ENCODE measurements at regions not wholly inside any gene's neighbourhood (a gene's known extent, or its start where the extent isn't known, plus 50 kb on each side); places are given as distances from the start of the nearest gene placed in this dataset.
A peak's percentile ranks its signal among the peaks of the same experiment; 100 is the strongest.

DNA sequence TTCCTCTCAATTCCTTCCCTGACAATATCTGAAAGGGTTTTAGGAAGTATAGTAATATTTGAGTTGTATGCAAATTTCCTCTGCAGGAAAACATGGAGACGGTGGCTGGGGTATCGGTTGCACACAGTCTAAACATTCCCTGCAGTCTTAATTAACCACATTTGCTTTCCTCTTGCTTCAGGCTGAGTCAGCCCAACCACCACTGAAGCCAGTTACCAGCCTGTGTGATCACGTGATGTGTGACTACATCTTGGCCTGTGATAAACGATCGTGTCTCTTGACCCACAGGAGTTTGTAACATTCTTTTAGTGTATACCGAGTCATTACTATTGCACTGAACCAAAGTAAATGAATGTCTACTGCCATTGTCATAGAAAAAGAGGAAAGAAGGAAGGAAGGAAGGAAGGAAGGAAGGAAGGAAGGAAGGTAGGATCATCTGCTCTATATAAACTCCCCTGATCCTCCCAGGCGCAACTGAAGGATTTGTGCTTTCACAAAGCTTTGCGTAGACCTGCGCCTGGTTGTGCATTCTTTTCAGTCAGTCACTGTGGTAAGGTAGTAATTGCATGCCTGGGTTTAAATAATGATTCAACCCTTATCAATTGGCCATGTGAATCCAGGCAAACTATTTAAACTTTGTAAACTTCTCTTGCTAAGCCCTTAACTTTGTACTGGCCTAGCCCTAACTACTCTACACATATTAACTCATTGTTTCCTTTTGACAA lies 280.6 kb upstream of the SALL1 start:
- peak; percentile 66 for DNase-seq (ENCODE audit: low spot score)

DNA sequence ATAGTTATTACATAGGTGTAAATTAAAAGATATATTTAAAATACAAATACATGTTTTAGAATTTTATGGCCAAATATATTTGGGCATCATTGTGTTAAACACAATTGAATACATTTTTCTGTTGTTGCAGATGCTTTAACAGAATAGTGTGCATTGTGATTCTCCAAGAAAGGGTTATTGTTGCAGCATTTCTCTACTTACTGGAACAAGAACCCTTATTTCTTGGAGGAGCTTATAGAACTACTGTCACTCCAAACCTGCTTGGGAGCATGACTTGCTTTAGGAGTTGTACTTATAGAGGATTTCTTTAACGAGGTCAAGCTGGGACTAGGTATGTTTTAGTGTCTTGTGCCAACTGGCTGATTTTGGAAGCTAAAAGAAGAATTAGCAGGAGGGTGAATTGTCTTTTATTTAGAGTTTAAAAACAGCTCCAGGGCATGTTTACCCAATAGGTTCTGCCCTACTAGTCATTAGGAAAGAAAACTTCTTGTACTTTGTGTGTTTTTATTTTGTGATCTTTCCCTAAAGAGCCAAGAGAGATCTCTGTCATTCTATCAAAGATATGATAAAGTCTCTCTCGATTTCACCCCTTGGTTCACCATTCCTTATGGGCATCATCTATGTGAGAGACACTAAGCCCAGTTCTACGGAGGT lies 279.8 kb upstream of the SALL1 start:
- no peak for DNase-seq (ENCODE audit: low spot score)

DNA sequence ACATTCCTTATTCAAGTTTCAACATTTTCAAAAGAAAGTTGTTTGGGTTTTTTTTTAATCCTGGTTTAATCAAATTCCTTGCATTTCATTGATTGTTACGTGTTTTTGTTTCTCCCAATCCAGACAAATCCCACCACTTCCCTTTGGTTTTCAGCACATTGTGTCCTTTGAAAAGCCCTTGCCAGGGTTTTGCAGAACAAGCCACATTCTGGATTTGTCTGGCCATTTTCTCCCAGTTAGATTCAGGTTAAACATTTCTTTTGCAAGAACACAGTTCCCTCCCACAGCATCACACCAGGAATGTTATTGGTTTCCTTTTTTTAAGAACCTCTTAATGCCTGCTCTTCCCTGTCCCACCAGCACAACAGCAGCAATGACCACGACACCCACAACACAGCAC lies 278.0 kb upstream of the SALL1 start:
- DNase-seq (ENCODE audit: low spot score): no peak

DNA sequence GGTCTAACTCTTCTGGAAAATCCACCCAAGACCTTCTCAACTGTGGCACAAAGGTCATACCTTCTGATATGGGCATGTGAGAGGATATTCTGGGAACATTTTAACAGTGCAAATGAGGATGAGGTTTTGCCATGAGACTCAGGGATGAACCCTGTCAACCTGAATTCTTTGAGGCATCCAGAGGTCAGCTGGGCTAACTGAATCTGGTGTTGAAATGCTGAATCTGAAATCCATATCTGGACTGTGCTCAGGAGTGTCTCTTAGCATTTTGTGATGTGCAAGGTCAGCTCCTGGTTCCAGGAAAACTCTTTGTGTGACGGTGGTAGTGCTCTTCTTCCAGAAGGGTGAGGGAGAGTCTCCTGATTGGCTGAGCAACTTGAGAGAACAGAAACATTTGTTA lies 276.0 kb upstream of the SALL1 start:
- no peak for DNase-seq (ENCODE audit: low spot score)

DNA sequence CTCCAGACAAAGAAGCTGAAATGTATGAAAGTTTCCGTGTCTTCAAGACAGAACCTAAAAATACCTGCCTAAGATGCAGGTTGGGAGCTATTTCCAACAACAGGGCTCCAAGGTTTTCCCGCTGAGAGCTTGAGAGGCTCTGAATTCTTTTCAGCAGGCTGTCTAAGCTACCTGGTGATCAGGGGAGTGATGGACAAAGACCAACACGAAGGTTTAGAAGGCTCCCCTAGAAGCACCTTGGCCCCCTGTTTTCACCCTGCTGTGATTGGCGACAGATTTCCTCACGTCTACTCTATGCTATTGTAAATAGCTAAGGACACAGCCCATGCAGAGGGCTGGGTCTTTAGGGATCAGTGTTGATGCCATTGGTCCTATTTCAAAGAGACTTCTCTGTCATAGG lies 275.2 kb upstream of the SALL1 start:
- DNase-seq (ENCODE audit: low spot score): no peak

DNA sequence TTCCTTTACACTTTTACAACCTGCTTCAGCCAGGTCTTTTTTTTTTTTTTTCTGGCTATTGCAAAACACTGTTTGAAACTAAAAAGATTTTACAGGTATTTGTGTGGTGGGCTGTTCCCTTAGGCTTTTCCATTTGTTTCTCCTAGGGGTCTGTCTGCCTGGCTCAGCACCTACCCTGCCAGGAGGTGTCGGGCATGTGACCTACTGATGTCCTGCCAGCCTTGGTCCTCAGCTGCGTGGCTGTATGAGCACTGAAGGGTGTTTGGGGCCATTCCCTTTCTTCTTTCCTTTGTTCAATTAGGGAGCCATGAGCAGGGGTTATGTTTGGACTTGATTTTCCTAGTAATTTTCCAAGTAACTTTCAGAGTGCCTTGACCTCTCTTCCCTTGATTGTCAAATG lies 269.2 kb upstream of the SALL1 start:
- DNase-seq (ENCODE audit: low spot score): no peak

DNA sequence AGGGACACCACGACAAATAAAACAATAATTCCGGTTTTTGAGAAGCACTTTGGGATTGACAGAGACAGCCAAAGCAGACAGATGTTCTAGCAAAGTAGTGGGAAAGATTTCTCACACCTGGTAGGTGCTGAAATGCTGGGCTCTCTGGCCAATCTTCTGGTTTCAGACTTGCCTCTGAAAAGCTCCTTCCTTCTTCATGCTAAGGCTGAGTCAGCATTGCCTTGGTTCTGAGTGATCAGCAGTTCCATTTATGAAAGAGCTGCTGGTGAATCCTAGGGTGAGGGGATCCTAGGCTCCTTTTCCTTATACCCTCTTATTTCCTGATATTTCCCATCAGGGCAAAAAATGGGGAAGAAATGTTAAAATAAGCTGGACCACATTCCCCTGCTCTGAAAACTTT lies 268.7 kb upstream of the SALL1 start:
- no peak for DNase-seq (ENCODE audit: low spot score)

DNA sequence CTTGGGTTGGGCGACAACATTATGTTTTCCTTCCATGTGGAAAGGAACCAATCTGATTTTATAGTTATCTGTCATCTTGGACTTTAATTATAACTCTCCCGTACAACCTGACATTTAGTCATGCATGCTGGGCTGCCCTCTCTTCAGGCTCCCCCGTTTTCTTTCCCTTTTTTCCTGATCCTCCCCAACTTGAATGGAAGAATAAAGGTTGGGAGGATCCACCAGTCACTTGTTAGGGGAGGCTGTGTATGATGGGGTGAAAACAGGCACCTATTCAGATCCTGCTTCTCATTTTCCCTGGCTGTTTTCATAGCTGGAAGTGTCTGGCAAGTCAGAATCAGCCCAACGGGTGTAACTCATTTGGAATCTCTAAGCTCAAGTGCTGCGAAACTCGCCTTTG lies 267.2 kb upstream of the SALL1 start:
- no peak for DNase-seq (ENCODE audit: low spot score)

DNA sequence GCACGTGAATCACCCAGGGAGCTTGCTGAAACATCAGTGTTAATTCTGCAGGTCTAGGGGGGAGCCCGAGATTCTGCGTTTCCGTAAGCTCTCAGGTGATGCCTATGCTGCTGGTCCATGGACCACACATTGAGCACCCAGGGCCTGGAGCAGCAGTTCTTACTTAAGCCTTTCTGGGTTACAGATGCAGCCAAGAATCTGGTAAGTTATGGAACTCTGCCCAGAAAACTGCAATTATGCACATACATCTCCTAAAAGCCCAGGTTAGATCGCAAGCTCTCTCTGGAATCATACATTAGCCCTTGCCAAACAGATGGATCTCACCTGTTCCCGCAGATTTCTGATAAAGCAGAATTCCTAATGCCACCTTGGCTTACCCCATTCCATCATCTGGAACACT lies 265.9 kb upstream of the SALL1 start:
- DNase-seq (ENCODE audit: low spot score): no peak

DNA sequence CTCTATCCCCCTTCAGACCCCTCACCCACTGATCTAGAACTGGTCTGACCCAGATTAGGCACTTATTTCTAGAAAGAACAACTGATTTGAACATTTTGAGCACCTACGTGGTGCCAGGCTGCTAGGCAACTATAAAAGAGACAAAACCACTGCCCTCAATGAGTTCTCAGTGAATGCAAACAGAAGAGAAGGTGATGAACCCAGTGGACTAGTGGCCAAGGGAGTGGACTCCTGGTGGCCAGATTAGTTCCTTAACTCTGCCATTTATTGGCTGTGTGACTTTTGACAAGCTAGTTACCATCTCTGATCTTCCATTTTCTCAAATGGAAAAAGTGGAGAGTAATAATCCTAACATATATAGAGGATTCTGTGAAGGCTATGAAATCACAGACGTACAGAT lies 259.1 kb upstream of the SALL1 start:
- DNase-seq (ENCODE audit: low spot score): no peak

DNA sequence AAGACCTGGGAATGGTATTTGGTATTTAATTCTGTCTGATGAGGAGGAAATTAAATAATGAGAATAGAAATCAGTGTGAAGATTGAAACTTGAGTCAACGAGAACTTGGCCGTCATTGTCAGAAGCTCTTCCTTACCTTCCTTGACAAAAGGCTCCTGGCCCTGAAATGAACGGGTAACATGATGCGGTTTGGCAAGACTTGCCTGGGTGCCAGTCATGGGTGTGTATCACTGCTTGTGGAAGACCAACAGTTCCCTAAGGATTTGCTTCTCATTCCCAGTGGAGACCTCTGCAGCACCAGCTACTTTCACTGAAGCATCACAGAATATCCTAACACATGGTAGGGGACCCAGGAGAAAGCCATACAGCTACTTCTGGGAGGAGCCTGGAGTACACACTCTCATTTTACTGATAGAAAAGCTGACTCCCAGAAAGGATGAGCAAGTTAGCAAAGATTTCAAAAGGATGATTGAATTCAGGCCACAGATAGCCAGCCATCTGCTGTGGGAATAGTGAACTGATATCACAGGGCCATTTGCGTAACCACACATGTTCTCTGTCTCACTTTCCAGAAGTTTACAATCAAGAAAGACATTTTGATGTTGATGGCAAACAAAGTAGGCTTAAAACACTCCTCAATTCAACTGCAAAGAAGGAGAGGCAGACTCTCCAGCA lies 258.1 kb upstream of the SALL1 start:
- no peak for DNase-seq (ENCODE audit: low spot score)

DNA sequence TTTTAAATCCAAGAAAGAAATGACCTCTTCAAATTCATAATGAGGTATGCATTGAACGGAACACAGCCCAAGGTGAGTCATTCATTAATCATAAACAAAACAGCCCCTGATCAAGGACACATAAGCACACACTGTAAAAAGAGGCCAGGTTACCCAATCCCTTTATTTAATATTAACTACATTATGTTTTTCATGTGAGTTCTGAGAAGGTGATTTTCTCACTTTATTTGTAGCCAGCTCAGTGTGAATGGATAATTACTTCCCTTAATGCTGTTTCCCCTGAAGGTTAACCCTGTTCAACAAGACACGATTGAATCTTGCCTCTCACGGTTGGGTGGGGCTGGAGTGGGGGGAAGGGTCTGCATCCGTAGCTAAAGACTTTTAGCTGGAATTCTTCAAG lies 257.3 kb upstream of the SALL1 start:
- no peak for DNase-seq (ENCODE audit: low spot score)

DNA sequence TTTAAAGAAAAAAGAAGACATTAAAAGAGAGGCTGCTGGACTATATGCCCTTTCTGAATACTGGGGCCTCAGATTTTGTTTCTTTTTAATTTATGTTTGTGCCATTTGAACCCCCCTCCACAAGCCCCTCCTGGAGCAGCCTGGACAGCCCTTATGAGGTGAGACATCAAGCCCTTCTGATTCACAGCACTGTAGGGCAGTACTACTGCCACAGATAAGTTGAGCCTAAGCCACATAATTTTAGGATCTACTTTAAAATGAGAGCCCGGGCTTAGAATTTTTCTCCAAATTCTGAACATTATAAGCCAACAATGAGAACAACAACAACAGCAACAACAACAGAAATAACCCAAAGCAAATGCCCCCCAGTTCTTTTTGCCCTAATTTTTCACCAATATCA lies 256.9 kb upstream of the SALL1 start:
- no peak for DNase-seq (ENCODE audit: low spot score)

DNA sequence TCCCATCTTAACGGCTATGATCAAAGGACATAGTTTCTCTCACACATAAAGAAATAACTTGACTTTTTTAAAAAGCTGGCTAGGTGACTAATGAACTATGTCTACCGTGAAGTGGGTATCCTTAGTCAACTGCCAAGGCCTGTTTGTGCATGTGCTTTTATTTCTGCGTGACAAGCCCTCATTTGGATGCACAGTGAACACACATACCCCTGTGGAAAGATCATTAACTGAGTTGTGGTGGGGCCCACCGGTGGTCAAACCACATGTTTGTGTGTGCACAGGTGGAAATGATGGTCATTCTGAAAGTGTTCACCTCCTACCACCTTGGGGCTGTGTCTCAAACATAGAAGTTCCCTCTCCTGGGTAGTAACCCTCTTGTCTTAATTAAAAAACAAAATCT lies 256.1 kb upstream of the SALL1 start:
- no peak for DNase-seq (ENCODE audit: low spot score)

DNA sequence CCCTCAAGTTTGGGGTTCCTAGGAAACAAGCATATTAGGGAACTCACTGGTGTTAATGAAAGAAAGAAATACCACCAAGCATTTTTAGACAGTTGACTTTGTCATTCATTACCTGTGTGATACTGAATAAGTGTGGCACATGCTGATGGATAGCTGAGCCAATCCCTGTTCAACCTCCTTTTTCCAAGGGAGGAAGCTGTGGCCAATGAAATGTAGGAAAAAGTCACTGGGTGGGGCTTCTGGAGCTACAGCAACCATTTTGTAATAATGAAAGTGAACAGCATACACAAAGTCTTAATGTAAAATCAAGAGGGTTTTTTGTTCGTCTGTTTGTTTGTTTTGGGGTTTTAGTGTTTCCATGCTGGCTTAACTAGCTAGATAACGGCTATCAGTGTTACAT lies 254.3 kb upstream of the SALL1 start:
- DNase-seq (ENCODE audit: low spot score): no peak

DNA sequence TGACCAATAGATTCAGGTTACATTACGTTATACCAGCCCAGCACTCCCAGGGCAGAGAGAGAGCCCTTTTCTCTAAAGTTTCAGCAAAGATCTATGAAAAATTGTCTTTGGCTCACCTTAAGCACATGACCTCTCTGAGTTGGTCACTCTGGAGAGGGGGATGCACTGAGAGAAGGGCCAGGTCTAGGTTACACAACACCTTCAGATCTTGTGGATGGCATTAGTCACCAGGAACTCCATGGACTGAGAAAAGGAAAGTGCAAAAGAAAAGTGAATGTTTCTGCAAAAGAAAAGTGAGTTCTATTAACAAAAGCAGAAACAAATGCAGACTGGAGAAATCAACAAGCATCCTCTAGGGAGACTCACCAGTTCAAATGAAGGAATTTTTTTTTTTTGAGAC lies 253.3 kb upstream of the SALL1 start:
- DNase-seq (ENCODE audit: low spot score): no peak

DNA sequence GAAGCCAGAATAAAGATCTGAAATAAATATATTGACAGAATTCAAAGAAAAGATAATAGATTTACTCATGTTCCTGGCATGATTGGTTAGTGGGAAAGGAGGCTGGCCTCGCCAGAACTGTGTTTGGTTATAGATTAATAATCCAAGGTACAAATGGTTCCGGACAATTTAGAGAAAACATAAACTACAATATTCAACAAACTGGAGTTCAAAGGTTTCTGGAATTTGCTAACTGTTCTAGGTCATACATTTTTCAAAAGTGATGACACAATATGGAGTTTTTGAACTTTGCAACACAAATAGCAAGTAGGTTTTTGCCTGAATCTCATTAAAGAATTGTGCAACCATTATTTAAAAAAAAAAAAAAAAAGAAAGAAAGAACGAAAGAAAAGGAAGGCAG lies 251.7 kb upstream of the SALL1 start:
- no peak for DNase-seq (ENCODE audit: low spot score)

DNA sequence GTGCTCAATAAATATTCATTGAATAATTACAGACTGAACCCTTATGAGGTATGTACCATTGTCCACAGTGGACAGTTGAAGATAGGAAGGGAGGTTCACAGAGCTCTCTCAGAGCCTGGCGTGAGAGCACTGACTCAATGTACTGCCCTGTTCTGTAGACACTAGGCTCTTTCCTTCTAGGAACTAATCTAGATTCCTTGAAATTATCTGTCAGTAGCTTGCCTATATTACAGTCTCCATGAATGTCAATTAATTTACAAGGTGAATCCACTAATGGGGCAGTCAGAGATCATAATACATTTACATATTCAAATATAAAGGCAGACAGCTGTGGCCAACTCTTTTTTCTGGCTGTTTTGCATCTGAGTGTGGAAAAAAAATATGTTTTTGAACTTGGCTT lies 251.2 kb upstream of the SALL1 start:
- no peak for DNase-seq (ENCODE audit: low spot score)

DNA sequence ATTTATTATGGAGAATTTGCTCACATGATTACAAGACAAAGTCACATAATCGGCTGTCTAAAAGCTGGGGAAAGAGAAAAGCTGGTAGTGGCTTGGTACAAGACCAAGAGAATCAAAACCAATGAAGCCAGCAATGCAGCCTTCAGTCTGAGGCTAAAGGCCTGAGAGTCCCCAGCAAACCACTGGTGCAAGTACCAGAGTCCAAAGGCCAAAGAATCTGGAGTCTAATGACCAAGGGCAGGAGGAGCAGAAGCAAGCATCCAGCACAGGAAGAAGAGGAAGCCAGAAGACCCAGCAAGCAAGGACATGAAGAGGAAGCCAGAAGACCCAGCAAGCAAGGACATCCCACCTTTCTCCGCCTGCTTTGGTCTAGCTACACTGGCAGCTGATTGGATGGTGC lies 250.6 kb upstream of the SALL1 start:
- DNase-seq (ENCODE audit: low spot score): no peak

DNA sequence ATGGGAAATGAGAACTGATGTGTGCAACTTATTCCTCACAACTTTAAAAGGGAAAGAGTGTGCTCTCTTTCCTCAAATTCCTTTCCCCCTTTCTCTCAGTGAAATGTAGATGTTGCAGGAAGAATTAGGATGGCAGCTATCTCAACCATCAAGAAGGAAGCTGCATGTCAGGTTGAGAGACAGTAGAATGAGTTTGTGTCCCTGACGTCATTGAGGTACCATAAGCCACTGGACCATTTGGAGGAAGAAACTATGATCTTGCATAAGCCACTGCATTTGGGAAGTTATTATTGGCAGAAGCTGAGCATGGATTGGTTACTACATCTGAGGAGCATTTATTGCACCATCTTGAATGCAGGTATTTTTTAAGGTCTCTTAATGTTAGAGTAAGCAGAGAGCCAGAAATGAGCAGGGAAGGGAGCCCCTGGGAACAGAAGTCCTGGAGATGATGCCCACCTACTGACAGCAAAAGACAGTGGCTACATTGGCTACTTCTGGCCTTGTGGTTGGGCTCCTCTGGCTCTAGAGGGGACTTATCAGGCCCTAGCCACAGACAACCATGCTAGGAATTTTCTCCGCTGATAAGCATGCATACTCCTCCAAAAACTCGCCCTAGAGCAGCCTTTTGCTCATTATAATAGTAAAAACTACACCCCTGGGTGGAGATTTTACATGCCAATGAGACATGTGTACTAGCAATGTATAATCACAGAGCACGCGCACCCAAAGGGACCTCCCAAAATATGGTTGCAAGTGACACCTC lies 249.0 kb upstream of the SALL1 start:
- DNase-seq (ENCODE audit: low spot score): no peak

DNA sequence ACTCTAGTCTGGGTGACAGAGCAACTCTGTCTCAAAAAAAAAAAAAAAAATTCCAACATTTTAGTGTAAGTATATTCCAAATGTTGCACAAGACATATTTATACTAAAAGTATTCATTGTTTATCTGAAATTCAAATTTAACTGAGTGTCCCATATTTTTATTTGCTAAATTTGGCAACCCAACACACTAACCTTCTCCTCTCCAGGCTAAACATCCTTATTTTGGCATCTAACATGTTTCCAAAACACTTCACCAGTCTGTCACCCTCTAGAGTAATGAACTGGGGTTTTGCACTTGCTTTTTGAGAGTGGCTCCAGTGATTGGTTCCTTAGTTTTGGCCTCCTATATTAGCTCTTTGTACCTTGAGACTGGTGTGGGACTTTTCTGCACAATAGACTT lies 243.4 kb upstream of the SALL1 start:
- DNase-seq (ENCODE audit: low spot score): no peak

DNA sequence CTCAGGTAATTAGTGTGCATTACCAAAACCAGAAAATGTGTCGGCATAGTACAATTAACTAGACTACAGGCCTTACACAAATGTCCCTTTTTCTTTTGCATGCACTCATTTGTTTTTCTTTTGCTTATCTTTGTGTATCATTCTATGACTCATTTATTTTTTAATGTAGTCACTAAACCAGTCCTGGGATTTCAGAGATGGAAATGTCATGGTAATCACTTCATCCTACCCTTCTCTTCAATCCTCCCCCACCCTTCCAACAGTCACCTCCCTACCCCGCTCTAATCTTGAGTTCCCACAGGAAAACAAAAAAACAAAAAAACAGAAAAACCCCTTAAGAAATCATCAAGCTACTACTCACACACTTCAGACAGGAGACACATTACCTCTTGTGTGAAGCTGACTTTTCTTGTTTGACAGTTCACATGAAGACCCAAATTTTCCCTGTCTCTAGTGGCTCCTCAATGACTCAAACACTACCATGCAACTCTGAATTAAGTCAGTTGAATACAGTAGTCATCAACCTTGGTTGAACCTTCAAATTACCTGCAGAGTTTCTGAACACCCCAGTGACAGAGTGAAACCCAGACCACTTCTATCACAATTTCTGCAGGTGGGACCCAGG lies 242.4 kb upstream of the SALL1 start:
- no peak for DNase-seq (ENCODE audit: low spot score)
